K562 (cell line): ENCODE measurements at regions not wholly inside any gene's neighbourhood (a gene's known extent, or its start where the extent isn't known, plus 50 kb on each side); places are given as distances from the start of the nearest gene placed in this dataset.

ENCODE experiments used
- BRD9 ChIP-seq: fragments of 450-650 bp; IDR thresholded peaks from 2 replicates; pipeline ENCODE4 v1.6.1; 2018; ENCODE audit warnings: low read depth; ENCODE audit not compliant: partially characterized antibody
- CCAR2 ChIP-seq: fragments of 200-400 bp; formaldehyde crosslinking; IDR thresholded peaks from 2 replicates; pipeline ENCODE4 v1.6.1; 2017; ENCODE audit warnings: mild to moderate bottlenecking, low read depth, low read length
- DIDO1 ChIP-seq: fragments of 450-650 bp; IDR thresholded peaks from 2 replicates; pipeline ENCODE4 v1.6.1; 2016; ENCODE audit warnings: low read depth, missing biosample characterization, missing genetic modification characterization
- FOXJ3 ChIP-seq: sonication (generic); formaldehyde crosslinking; IDR thresholded peaks from 2 replicates; pipeline ENCODE4 v1.4.0; 2020; ENCODE audit warnings: mild to moderate bottlenecking, missing genetic modification reagents
- HDAC1 ChIP-seq, 2 experiments: fragments of 450-650 bp; IDR thresholded peaks; 2 replicates each; pipeline ENCODE4 v1.6.1; 2016 to 2017; ENCODE audit warnings: inconsistent platforms in 1 of 2, mild to moderate bottlenecking in 1 of 2, moderate library complexity in 1 of 2
- HDAC3 ChIP-seq: fragments of 450-650 bp; IDR thresholded peaks from 2 replicates; pipeline ENCODE4 v1.6.1; 2018; ENCODE audit warnings: borderline replicate concordance, mild to moderate bottlenecking, moderate library complexity; ENCODE audit not compliant: partially characterized antibody
- KLF16 ChIP-seq: IDR thresholded peaks from 2 replicates; pipeline ENCODE4 v1.6.1; 2016; ENCODE audit warnings: antibody characterized with exemption
- KLF6 ChIP-seq: fragments of 250-450 bp; sonication (Bioruptor Pico); IDR thresholded peaks from 2 replicates; pipeline ENCODE4 v1.4.0; 2020; ENCODE audit warnings: mild to moderate bottlenecking, moderate library complexity, borderline replicate concordance
- MXI1 ChIP-seq: IDR thresholded peaks from 2 replicates; pipeline ENCODE4 v1.6.1; 2011; ENCODE audit warnings: low read depth, mild to moderate bottlenecking, improper control_type of control experiment, low read length
- NCOA2 ChIP-seq, 2 experiments: fragments of 450-650 bp; IDR thresholded peaks; 2 replicates each; pipeline ENCODE4 v1.6.1; 2018; ENCODE audit warnings: mild to moderate bottlenecking in 2 of 2, moderate library complexity in 1 of 2; ENCODE audit not compliant: partially characterized antibody in 2 of 2
- NUFIP1 ChIP-seq: fragments of 450-650 bp; IDR thresholded peaks from 2 replicates; pipeline ENCODE4 v1.6.1; 2018; ENCODE audit not compliant: partially characterized antibody
- PHB ChIP-seq: fragments of 250-450 bp; sonication (Bioruptor Pico); IDR thresholded peaks from 2 replicates; pipeline ENCODE4 v1.5.0; 2021
- PHF21A ChIP-seq: fragments of 450-650 bp; IDR thresholded peaks from 2 replicates; pipeline ENCODE4 v1.6.1; 2017; ENCODE audit warnings: low read depth, borderline replicate concordance
- POLR3G ChIP-seq: IDR thresholded peaks from 2 replicates; pipeline ENCODE4 v1.6.1; 2011; ENCODE audit not compliant: insufficient read length, insufficient replicate concordance; ENCODE audit errors: extremely low read depth
- ZNF561 ChIP-seq: fragments of 450-650 bp; formaldehyde crosslinking; conservative IDR thresholded peaks from 2 replicates; pipeline ENCODE4 v1.4.0; 2020; ENCODE audit warnings: mild to moderate bottlenecking, moderate library complexity
- ZNF707 ChIP-seq: fragments of 250-450 bp; sonication (Bioruptor Pico); conservative IDR thresholded peaks from 2 replicates; pipeline ENCODE4 v1.8.0; 2022; ENCODE audit warnings: inconsistent platforms, mild to moderate bottlenecking, moderate library complexity
- TF ChIP-seq, protein P1 (sequence below): fragments of 450-650 bp; IDR thresholded peaks from 2 replicates; pipeline ENCODE4 v1.7.0; 2016; ENCODE audit warnings: borderline replicate concordance
- TF ChIP-seq, protein P2 (sequence below): sonication (generic); formaldehyde crosslinking; IDR thresholded peaks from 2 replicates; pipeline ENCODE4 v1.8.0; 2022; ENCODE audit warnings: missing genetic modification reagents, mild to moderate bottlenecking, borderline replicate concordance
- TF ChIP-seq, protein P3 (sequence below): fragments of 250-450 bp; sonication (Bioruptor Pico); IDR thresholded peaks from 2 replicates; pipeline ENCODE4 v1.8.0; 2021; ENCODE audit warnings: mild to moderate bottlenecking, moderate library complexity
- TF ChIP-seq, protein P4 (sequence below): fragments of 250-450 bp; sonication (Bioruptor Pico); IDR thresholded peaks from 2 replicates; pipeline ENCODE4 v1.5.1; 2021; ENCODE audit warnings: mild to moderate bottlenecking
- TF ChIP-seq, protein P5 (sequence below): fragments of 450-650 bp; IDR thresholded peaks from 2 replicates; pipeline ENCODE4 v1.7.1; 2018; ENCODE audit warnings: mild to moderate bottlenecking, low read depth; ENCODE audit not compliant: partially characterized antibody

DNA sequence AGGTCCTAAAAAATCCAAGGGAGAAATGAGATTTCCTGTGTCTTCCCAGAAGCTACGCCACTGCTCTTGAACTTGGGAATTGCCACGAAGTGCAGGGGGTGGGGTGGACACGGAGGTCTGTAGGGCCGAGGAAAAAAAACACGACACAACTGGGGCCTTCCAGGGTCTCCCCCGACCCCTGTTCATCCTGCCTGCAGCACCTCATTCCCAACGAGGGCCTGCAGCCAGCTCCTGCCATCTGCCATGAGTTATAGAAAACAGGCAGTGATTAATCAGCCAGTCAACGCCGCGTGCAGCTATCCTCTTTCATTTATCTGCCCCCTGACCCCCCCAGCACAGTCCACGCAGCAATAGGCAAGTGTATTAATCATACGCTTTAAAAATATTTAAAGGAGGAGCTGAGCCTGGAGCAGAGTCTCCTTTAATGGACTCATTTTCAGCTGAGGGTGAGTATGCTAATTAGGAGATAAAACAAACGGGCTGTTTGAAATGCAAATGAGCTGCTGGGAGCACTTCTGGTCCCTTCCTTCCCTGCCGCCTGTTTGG, 209.9 kb downstream of the TFCP2L1 start (continued):
- TF ChIP-seq, protein P1, sequence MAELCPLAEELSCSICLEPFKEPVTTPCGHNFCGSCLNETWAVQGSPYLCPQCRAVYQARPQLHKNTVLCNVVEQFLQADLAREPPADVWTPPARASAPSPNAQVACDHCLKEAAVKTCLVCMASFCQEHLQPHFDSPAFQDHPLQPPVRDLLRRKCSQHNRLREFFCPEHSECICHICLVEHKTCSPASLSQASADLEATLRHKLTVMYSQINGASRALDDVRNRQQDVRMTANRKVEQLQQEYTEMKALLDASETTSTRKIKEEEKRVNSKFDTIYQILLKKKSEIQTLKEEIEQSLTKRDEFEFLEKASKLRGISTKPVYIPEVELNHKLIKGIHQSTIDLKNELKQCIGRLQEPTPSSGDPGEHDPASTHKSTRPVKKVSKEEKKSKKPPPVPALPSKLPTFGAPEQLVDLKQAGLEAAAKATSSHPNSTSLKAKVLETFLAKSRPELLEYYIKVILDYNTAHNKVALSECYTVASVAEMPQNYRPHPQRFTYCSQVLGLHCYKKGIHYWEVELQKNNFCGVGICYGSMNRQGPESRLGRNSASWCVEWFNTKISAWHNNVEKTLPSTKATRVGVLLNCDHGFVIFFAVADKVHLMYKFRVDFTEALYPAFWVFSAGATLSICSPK = no peak
- TF ChIP-seq, protein P2, sequence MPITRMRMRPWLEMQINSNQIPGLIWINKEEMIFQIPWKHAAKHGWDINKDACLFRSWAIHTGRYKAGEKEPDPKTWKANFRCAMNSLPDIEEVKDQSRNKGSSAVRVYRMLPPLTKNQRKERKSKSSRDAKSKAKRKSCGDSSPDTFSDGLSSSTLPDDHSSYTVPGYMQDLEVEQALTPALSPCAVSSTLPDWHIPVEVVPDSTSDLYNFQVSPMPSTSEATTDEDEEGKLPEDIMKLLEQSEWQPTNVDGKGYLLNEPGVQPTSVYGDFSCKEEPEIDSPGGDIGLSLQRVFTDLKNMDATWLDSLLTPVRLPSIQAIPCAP = 0 out of 2 replicates have a peak, but pooled peaks have one; percentile 72
- TF ChIP-seq, protein P3, sequence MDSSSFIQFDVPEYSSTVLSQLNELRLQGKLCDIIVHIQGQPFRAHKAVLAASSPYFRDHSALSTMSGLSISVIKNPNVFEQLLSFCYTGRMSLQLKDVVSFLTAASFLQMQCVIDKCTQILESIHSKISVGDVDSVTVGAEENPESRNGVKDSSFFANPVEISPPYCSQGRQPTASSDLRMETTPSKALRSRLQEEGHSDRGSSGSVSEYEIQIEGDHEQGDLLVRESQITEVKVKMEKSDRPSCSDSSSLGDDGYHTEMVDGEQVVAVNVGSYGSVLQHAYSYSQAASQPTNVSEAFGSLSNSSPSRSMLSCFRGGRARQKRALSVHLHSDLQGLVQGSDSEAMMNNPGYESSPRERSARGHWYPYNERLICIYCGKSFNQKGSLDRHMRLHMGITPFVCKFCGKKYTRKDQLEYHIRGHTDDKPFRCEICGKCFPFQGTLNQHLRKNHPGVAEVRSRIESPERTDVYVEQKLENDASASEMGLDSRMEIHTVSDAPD (CRISPR knock-in tag) = 0 out of 2 replicates have a peak, but pooled peaks have one; percentile 30
- no peak for TF ChIP-seq HDAC1 (IDR thresholded peaks at IDR 0.05)
- TF ChIP-seq BRD9 = no peak
- no peak for TF ChIP-seq FOXJ3 (CRISPR knock-in tag)
- TF ChIP-seq MXI1 = peak; percentile 96
- TF ChIP-seq PHB (CRISPR knock-in tag) = peak; percentile 99
- TF ChIP-seq NCOA2 (IDR thresholded peaks at IDR 0.05; ENCODE audit: partially characterized antibody in 2 of 2) = no peak
- TF ChIP-seq ZNF707 = no peak
- TF ChIP-seq NUFIP1 = no peak
- TF ChIP-seq HDAC3 = no peak
- TF ChIP-seq ZNF561 = peak; percentile 88
- 0 out of 2 replicates have a peak, but pooled peaks have one; percentile 35 for TF ChIP-seq KLF6 (CRISPR knock-in tag)
- TF ChIP-seq, protein P4, sequence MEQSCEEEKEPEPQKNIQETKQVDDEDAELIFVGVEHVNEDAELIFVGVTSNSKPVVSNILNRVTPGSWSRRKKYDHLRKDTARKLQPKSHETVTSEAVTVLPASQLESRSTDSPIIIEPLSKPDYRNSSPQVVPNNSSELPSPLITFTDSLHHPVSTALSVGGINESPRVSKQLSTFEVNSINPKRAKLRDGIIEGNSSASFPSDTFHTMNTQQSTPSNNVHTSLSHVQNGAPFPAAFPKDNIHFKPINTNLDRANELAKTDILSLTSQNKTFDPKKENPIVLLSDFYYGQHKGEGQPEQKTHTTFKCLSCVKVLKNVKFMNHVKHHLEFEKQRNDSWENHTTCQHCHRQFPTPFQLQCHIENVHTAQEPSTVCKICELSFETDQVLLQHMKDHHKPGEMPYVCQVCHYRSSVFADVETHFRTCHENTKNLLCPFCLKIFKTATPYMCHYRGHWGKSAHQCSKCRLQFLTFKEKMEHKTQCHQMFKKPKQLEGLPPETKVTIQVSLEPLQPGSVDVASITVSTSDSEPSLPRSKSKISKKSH (CRISPR knock-in tag) = no peak
- TF ChIP-seq PHF21A = peak; percentile 74; the same call in 1 of the 2 replicates
- no peak for TF ChIP-seq POLR3G
- TF ChIP-seq KLF16 = no peak; the same call in 1 of the 2 replicates
- no peak for TF ChIP-seq CCAR2
- TF ChIP-seq, protein P5, sequence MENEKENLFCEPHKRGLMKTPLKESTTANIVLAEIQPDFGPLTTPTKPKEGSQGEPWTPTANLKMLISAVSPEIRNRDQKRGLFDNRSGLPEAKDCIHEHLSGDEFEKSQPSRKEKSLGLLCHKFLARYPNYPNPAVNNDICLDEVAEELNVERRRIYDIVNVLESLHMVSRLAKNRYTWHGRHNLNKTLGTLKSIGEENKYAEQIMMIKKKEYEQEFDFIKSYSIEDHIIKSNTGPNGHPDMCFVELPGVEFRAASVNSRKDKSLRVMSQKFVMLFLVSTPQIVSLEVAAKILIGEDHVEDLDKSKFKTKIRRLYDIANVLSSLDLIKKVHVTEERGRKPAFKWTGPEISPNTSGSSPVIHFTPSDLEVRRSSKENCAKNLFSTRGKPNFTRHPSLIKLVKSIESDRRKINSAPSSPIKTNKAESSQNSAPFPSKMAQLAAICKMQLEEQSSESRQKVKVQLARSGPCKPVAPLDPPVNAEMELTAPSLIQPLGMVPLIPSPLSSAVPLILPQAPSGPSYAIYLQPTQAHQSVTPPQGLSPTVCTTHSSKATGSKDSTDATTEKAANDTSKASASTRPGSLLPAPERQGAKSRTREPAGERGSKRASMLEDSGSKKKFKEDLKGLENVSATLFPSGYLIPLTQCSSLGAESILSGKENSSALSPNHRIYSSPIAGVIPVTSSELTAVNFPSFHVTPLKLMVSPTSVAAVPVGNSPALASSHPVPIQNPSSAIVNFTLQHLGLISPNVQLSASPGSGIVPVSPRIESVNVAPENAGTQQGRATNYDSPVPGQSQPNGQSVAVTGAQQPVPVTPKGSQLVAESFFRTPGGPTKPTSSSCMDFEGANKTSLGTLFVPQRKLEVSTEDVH = peak; percentile 20
- TF ChIP-seq DIDO1 (tag) = no peak
